ENCODE measurements at regions not wholly inside any gene's neighbourhood (a gene's known extent, or its start where the extent isn't known, plus 50 kb on each side); places are given as distances from the start of the nearest gene placed in this dataset.

DNA sequence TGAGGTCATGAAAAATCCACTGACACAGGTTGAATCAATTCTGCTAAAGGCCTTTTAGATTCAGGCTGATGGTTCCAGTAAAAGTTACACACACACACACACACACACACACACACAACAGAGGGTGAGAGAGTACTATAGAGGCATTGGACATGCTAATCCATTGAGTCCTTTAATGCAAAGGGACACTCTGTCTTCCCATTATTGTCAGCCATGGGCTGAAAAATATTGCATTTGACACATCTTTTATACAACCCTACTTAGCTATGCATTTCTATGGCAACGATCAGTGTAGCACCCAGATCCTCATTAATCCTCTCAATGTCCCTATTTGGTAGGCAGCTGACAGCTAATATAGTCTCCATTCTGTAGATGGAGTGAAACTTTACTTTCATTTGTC lies 440.8 kb upstream of the RGPD4 start:
- Mint-ChIP-seq H3K27me3 (ENCODE audit: low read depth in 3 of 3) (peaks cover 0 to 1% (median 0%) of the 10 kb centered on the region in 3 donors), H3K27ac (no peak overlapping the region), H3K4me1 (no peaks in the 10 kb centered on the region), H3K4me3 (no peak overlapping the region), H3K36me3 (no peaks in the 10 kb centered on the region), H3K9me3 (peaks cover 2 to 10% (median 6%) of the 10 kb centered on the region in 7 donors)
- H3K27me3 ChIP-seq (ENCODE audit: control insufficient read depth in 2 of 2, insufficient read depth in 2 of 2, low read length in 2 of 2), result no peaks in the 10 kb centered on the region
- H3K36me3 ChIP-seq (replicated peaks in 1 of 2; ENCODE audit: control insufficient read depth in 1 of 2, insufficient read depth in 2 of 2, low read length in 2 of 2), result no peaks in the 10 kb centered on the region
- no peak overlapping the region for H3K9ac ChIP-seq (ENCODE audit: insufficient read depth, low read length, poor library complexity, severe bottlenecking)
- no peak overlapping the region for H3K4me2 ChIP-seq (replicated peaks; ENCODE audit: extremely low read depth, low read length, poor library complexity, severe bottlenecking)
- peaks cover 8 to 13% of the 10 kb centered on the region in 2 donors for H3K9me3 ChIP-seq (replicated peaks in 1 of 2; ENCODE audit: control insufficient read depth in 1 of 2, insufficient read depth in 1 of 2, low read length in 2 of 2)
- H3K79me2 ChIP-seq (ENCODE audit: insufficient read depth, low read length), result no peaks in the 10 kb centered on the region
- no peak overlapping the region for H2AFZ ChIP-seq (ENCODE audit: insufficient read depth, low read depth, low read length, poor library complexity, severe bottlenecking)
- no peak for TF ChIP-seq CTCF (IDR thresholded peaks at IDR 0.05)
- H4K20me1 ChIP-seq (ENCODE audit: insufficient read depth, low read length), result no peaks in the 10 kb centered on the region
- H3K4me1 ChIP-seq (ENCODE audit: control insufficient read depth in 1 of 2, insufficient read depth in 2 of 2, low read length in 2 of 2), result no peaks in the 10 kb centered on the region
- H3K4me3 ChIP-seq (replicated peaks in 1 of 3; ENCODE audit: low read depth in 2 of 3, low read length in 3 of 3), result no peak overlapping the region
- no peak overlapping the region for H3K27ac ChIP-seq (ENCODE audit: low read depth in 1 of 2, low read length in 2 of 2)
- no peak for DNase-seq
- WGBS (ENCODE audit: insufficient coverage), result no CpG with 5 or more reads among the region's 1 CpG
- intact Hi-C loops (cut with micrococcal nuclease), result no loop called here

DNA sequence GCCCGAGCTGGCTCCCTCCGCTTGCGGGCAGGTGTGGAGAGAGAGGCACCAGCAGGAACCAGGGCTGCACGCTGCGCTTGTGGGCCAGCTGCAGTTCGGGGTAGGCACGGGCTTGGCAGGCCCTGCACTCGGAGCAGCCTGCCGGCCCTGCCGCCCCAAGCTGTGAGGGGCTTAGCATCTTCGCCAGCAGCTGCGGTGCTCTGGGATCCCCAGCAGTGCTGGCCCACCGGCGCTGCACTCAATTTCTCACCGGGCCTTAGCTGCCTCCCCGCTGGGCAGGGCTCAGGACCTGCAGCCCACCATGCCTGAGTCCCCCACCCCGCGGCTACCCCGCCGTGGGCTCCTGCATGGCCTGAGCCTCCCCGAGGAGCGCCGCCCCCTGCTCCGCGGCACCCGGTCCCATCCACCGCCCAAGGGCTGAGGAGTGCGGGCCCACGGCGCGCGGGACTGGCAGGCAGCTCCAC lies 434.4 kb upstream of the RGPD4 start:
- Histone ChIP-seq H3K4me1 (ENCODE audit: control insufficient read depth in 1 of 2, insufficient read depth in 2 of 2, low read length in 2 of 2) (no peaks in the 10 kb centered on the region), H3K4me2 (replicated peaks; ENCODE audit: extremely low read depth, low read length, poor library complexity, severe bottlenecking) (no peak overlapping the region), H3K36me3 (replicated peaks in 1 of 2; ENCODE audit: control insufficient read depth in 1 of 2, insufficient read depth in 2 of 2, low read length in 2 of 2) (no peaks in the 10 kb centered on the region), H3K9me3 (replicated peaks in 1 of 2; ENCODE audit: control insufficient read depth in 1 of 2, insufficient read depth in 1 of 2, low read length in 2 of 2) (peaks cover 0 to 10% of the 10 kb centered on the region in 2 donors), H3K27ac (ENCODE audit: low read depth in 1 of 2, low read length in 2 of 2) (no peak overlapping the region), H3K4me3 (replicated peaks in 1 of 3; ENCODE audit: low read depth in 2 of 3, low read length in 3 of 3) (no peak overlapping the region), H3K27me3 (ENCODE audit: control insufficient read depth in 2 of 2, insufficient read depth in 2 of 2, low read length in 2 of 2) (no peaks in the 10 kb centered on the region), H2AFZ (ENCODE audit: insufficient read depth, low read depth, low read length, poor library complexity, severe bottlenecking) (no peak overlapping the region), H3K9ac (ENCODE audit: insufficient read depth, low read length, poor library complexity, severe bottlenecking) (no peak overlapping the region), H3K79me2 (ENCODE audit: insufficient read depth, low read length) (no peaks in the 10 kb centered on the region), H4K20me1 (ENCODE audit: insufficient read depth, low read length) (no peaks in the 10 kb centered on the region)
- DNase-seq, result no peak
- WGBS (ENCODE audit: insufficient coverage), result 93% methylated on average over 32 of the region's 32 CpGs
- H3K27me3 Mint-ChIP-seq (ENCODE audit: low read depth in 3 of 3), result peaks cover 0 to 1% (median 0%) of the 10 kb centered on the region in 3 donors
- no peaks in the 10 kb centered on the region for H3K4me1 Mint-ChIP-seq
- H3K9me3 Mint-ChIP-seq, result peaks cover 2 to 15% (median 9%) of the 10 kb centered on the region in 7 donors
- H3K4me3 Mint-ChIP-seq, result no peak overlapping the region
- intact Hi-C loops (cut with micrococcal nuclease), result no loop called here
- no peaks in the 10 kb centered on the region for H3K36me3 Mint-ChIP-seq
- H3K27ac Mint-ChIP-seq, result no peak overlapping the region
- TF ChIP-seq CTCF (IDR thresholded peaks at IDR 0.05), result no peak

Measured in CD14-positive monocyte (primary cell).